ENCODE measurements at regions not wholly inside any gene's neighbourhood (a gene's known extent, or its start where the extent isn't known, plus 50 kb on each side); places are given as distances from the start of the nearest gene placed in this dataset.
A peak's percentile ranks its signal among the peaks of the same experiment; 100 is the strongest.

GRCh38 chr5:2996248-2996647 is 244.8 kb upstream of the IRX2 start:
- no peak for TF ChIP-seq CTCF (IDR thresholded peaks at IDR 0.05; ENCODE audit: control insufficient read depth, extremely low read depth, insufficient read depth)
- H3K4me3 ChIP-seq (ENCODE audit: low read depth, low read length) = no peak overlapping the region
- no peak for DNase-seq (ENCODE audit: low read depth)

DNA sequence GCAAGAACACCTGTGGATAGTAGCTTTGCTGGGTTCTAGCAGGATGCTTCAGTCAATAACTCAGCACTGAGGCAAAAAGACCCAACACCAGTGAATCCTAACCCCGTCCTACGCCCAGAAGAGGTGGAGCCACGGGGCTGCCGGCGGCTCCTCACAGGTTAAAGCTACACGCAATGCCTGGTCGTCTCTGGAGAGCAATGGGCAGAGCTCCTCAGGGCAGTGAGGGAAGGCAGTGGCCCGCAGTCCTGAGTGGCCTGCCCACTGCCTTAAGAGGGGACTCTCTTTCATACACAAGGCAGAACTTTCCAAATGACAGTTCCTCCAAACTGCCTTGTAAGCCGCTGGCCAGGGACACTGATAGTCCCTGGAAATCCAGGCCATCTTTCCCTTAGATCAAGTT is 244.2 kb upstream of the IRX2 start:
- H3K4me3 ChIP-seq (ENCODE audit: low read depth, low read length) = no peak overlapping the region
- no peak for TF ChIP-seq CTCF (IDR thresholded peaks at IDR 0.05; ENCODE audit: control insufficient read depth, extremely low read depth, insufficient read depth)
- no peak for DNase-seq (ENCODE audit: low read depth)

- no peak for TF ChIP-seq CTCF (IDR thresholded peaks at IDR 0.05; ENCODE audit: control insufficient read depth, extremely low read depth, insufficient read depth)
- no peak for DNase-seq (ENCODE audit: low read depth)
- H3K4me3 ChIP-seq (ENCODE audit: low read depth, low read length) = no peak overlapping the region
These were observed 243.6 kb upstream of the IRX2 start for GRCh38 chr5:2995035-2995434.

GRCh38 chr5:2993771-2994170 is 242.3 kb upstream of the IRX2 start:
- TF ChIP-seq CTCF (IDR thresholded peaks at IDR 0.05; ENCODE audit: control insufficient read depth, extremely low read depth, insufficient read depth) = no peak
- DNase-seq (ENCODE audit: low read depth) = no peak
- H3K4me3 ChIP-seq (ENCODE audit: low read depth, low read length) = no peak overlapping the region

DNA sequence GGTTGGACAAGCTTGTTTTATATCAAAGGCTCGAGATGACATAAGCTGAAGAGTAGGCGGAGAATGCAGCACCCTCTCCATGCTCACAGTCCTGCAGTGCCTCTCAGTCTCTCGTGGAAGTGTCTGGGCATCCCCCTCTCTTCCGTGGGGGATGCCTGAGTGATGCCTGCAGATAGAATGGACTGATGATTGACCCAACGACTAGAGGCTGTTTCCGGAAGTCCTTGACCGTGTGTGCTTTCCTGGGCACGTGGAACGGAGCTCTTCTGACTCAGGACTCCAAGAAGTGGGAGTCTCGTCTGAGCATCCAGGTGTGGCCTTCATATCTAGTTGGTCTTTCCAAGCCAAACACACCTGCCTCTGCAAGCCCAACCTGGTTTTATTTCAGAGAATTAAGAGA is 241.8 kb upstream of the IRX2 start:
- TF ChIP-seq CTCF (IDR thresholded peaks at IDR 0.05; ENCODE audit: control insufficient read depth, extremely low read depth, insufficient read depth) = no peak
- DNase-seq (ENCODE audit: low read depth) = no peak
- H3K4me3 ChIP-seq (ENCODE audit: low read depth, low read length) = no peak overlapping the region

- no peak for TF ChIP-seq CTCF (IDR thresholded peaks at IDR 0.05; ENCODE audit: control insufficient read depth, extremely low read depth, insufficient read depth)
- no peak for DNase-seq (ENCODE audit: low read depth)
These were observed 241.3 kb upstream of the IRX2 start for GRCh38 chr5:2992806-2993205.

GRCh38 chr5:2991884-2992283 is 240.4 kb upstream of the IRX2 start:
- DNase-seq (ENCODE audit: low read depth) = peak; percentile 53
- no peak for TF ChIP-seq CTCF (IDR thresholded peaks at IDR 0.05; ENCODE audit: control insufficient read depth, extremely low read depth, insufficient read depth)
- no peak overlapping the region for H3K4me3 ChIP-seq (ENCODE audit: low read depth, low read length)

More at GRCh38 chr5:2992806-2993205, 241.3 kb upstream of the IRX2 start:
- no peak overlapping the region for H3K4me3 ChIP-seq (ENCODE audit: low read depth, low read length)

Data from LNCaP clone FGC (cell line).